GM18499 (cell line): ENCODE measurements at regions not wholly inside any gene's neighbourhood (a gene's known extent, or its start where the extent isn't known, plus 50 kb on each side); places are given as distances from the start of the nearest gene placed in this dataset.

ENCODE experiments used
- ATAC-seq: cut with Tn5 transposase; IDR thresholded peaks from one replicate; pipeline ENCODE4 v1.9.1; 2021; ENCODE audit warnings: moderate number of reproducible peaks; ENCODE audit not compliant: insufficient read depth, unreplicated experiment

- no peak for ATAC-seq
These were observed 313.9 kb upstream of the ROBO2 start for GRCh38 chr3:76726034-76726433.

DNA sequence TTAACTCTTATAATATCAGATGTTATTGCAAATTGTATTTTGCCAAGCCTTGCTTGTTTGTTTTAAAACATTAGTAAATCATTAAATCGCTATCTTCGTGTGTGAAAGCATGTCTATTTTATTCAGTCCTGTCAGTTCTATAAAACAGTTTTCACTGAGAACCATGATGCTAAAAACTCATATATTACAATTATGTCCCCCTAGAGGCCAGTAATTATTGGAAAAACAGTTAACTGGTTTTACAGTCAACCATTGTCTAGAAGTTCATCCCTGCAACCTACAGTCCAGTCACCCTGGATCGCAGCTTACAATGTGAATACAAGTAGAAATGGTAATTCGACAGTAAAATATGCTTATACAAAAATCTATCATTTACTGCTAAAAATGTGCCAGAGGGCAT, 311.5 kb upstream of the ROBO2 start:
- no peak for ATAC-seq

DNA sequence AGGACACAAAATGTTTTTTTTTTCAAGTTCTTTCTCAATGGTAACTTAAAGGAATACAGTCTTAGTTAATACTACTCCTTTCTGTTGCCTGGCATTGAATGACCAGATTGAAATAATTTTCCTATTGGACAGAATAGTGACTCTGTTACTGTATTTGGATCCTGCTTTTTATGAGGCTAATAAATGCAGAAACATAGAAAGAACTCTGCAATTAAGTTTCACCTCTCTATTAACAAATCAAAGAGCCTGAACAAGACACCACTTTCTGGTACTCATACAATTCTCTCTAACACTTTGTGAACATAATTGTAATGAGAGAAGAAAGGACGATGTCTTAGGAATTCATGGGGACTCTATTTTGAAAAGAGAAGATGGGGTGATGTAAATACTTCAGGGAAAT, 308.4 kb upstream of the ROBO2 start:
- no peak for ATAC-seq

DNA sequence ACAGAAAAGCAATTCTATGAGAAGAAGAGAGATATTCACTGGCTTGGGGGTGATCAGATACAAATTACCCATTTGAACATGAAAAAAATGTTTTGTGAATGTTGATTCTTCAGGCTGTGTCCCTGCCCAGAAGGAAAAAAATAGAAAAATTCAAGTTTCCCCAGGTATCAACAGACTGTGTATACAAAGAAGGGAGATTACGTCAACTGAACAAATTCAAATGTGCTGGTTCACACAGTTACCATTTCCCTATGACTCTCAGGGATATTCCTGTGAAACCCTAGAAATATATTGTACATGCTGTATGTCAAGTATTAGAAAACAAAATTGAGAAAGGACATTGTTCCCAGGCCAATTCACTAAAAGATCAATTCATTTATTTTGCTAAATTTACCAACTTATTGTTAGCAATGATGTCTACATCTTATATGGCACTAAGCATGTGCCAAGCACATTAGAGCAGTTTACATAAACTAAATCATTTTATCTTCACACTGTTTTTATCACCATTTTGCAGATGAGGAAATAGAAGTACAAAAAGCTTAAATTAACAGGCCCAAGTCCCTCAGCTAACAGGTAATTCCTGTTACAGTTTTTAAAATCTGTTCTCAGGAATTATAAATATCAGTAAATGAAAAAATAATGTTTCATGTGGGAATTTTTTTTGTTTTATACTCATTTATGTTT, 306.7 kb upstream of the ROBO2 start:
- ATAC-seq, result no peak

DNA sequence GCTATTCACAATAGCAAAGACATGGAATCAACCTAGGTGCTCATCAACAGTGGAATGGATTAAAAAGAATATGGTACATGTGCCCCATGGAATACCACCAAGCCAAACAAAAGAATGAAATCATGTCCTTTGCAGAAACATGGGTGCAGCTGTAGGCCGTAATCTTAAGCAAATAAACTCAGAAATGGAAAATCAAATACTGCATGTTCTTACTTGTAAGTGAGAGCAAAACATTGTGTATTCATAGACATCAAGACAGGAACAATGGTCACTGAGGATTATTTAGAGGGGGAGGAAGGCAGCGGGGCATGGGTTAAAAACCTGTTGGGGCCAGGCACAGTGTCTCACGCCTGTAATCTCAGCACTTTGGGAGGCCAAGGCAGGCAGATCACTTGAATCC, 304.7 kb upstream of the ROBO2 start:
- ATAC-seq, result no peak

GRCh38 chr3:76753599-76753998, 286.3 kb upstream of the ROBO2 start:
- no peak for ATAC-seq

GRCh38 chr3:76754247-76754646, 285.7 kb upstream of the ROBO2 start:
- no peak for ATAC-seq

- no peak for ATAC-seq
These were observed 283.3 kb upstream of the ROBO2 start for GRCh38 chr3:76756577-76756976.

DNA sequence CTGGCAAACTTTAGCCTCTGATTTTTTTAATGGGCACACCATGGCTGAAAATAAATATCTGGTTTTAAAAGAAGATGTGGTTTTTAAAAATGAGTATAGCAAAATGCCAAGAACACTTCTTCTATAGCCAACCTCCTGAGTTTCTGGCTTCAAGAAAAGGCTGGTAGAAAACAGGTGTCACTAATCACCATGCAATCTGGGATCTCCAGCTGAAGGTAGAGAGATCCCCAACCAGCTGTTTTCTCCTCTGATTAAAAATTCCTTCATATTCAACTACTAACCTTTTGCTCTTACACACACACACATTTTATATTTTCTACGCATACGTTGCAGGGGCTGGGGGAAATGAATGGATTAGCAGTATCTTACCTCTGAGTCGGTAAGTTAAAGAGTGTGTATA, 279.6 kb upstream of the ROBO2 start:
- no peak for ATAC-seq

DNA sequence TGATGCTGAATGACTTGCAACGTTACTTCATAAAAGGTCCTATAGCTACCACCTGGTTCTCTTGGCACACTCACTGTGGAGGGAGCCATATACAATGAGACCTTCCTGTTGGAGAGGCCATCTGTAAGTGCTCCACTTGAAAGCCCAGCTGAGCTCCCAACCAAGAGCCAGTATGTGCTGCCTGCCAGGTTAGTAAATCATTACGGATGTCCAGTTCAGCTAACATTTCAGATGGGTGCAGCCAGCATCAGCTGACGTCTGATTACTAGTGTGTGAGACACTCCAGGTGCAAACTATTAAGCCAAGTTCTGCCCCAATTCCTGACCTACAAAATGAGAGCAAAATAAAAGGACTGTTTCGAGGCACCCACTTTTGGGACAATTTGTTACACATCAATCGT, 274.4 kb upstream of the ROBO2 start:
- ATAC-seq, result no peak

DNA sequence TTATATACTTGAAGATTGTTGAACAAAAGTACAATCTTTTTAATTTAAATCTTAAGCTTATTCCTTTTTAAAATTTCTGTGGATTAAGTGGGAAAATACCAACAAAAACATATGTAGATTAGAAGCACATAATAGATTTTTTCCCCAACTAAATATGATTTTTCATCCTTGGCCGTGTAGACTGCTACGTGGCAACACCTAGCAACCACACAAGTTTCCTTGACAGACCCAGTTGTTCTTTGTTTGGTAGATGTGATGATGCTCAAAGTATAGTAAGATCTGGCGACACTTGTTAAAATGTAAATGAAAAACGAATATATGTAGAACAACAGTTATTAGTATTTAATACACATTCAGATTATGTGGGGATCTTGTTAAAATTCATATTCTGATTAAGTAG, 271.0 kb upstream of the ROBO2 start:
- ATAC-seq, result no peak

- no peak for ATAC-seq
These were observed 263.0 kb upstream of the ROBO2 start for GRCh38 chr3:76776927-76777326.

DNA sequence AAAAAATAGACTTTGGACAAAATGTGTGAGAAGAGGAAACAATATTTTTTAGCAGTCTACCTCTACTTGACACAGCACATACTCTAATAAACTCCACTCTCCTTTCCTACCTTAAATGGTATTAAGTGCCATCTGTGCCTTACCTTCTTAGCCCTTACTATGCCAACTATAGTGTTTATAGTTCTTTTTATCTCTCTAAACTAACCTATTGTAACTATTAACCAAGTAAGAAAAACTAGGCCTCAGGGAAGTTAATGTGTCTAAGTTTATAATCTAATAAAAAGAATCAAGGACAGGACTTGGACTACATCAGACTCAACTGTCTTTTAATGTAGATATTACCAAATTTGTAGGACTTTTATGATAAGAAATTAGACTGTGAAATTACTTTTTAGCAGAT, 251.7 kb upstream of the ROBO2 start:
- no peak for ATAC-seq

GRCh38 chr3:76789237-76789636, 250.7 kb upstream of the ROBO2 start:
- ATAC-seq, result no peak

- no peak for ATAC-seq
These were observed 228.5 kb upstream of the ROBO2 start for GRCh38 chr3:76811418-76811817.

DNA sequence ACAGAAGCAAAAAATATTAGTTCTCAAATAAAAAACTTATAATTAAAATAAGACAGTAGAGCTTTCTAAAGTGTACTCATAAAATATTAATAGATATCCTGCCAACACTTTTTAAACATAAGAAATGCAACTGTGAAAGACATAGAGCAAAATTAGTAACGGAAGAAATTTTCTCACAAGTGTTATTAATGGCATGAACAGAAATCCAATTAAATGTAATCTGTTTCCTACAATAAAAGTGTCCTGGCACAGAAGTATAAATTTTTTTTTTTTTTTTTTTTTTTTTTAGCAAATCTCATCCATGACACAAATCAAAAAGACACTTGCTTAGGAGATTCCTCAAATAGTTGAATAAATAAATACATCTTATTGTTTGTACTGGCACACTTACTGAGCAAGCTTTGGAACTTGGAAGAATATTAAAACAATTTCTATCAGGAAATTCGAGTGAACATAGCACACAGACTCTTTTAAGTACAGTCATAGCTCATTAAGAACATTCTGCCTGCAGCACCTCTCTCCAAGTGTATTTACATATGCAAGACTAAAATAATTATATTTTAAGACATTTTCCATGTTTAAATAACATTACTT, 227.2 kb upstream of the ROBO2 start:
- no peak for ATAC-seq

- ATAC-seq, result no peak
These were observed 224.3 kb upstream of the ROBO2 start for GRCh38 chr3:76815561-76815960.

GRCh38 chr3:76820481-76820880, 219.4 kb upstream of the ROBO2 start:
- no peak for ATAC-seq

- ATAC-seq, result no peak
These were observed 215.2 kb upstream of the ROBO2 start for GRCh38 chr3:76824658-76825240.

DNA sequence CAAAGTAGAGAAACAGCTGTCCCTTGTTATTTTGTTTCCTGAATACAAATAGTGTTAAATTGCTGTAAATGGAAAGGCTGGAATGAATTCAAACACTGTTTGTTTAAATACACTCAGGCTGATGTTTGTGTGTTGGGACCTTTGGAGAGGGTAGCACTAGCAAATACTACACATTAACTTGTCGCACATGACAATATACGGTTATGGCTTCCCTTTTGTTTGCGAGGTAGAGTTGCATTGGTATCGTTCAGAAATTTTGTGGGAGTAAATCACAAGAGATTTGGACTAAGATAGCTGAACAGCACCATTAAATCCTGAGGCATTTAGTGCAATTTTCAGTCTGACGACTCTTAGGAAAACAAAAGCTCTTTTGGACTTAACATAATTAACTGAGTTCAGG, 213.0 kb upstream of the ROBO2 start:
- no peak for ATAC-seq

DNA sequence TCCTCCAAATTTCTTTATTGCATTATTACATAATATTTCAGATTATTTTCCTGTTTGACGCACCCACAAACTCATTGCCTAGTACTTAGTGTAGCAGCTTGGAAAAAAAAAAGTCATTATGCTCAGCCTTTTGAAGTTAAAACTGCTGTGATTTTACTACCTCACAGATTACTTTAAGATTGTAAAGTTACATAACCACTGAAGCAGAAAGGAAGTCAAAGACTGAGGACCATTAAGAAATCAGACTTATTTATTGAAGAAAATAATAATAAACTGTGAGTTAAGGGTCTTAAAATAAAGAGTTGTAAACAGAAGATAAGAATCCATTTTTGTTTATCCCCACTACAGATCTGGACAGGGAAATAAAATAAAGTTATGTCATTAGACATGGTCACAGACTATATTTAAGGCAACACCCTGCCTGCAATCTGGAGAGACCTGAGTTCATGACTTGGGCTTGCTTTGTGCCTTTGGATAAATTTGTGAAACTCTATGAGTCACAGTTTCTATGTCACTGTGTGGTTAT, 212.1 kb upstream of the ROBO2 start:
- no peak for ATAC-seq

GRCh38 chr3:76834657-76835056, 205.2 kb upstream of the ROBO2 start:
- ATAC-seq, result no peak
